ENCODE measurements at regions not wholly inside any gene's neighbourhood (a gene's known extent, or its start where the extent isn't known, plus 50 kb on each side); places are given as distances from the start of the nearest gene placed in this dataset.

- CTCF ChIA-PET (ENCODE audit: low intra/inter-chr PET ratio, low total read pairs) = no interaction called here
- WGBS (ENCODE audit: low lambda C conversion rate) = 0% methylated on average over 3 of the region's 4 CpGs
- TF ChIP-seq PRDM4 (CRISPR knock-in tag; IDR thresholded peaks at IDR 0.05; ENCODE audit: borderline replicate concordance) (no peak), NR3C1 (CRISPR knock-in tag; IDR thresholded peaks at IDR 0.05) (no peak), CHD4 (IDR thresholded peaks at IDR 0.05; ENCODE audit: borderline replicate concordance, low read length) (no peak)
- no peak overlapping the region for H3K9ac ChIP-seq (ENCODE audit: insufficient read depth, low read depth, low read length)
- H3K4me2 ChIP-seq (ENCODE audit: low read depth, low read length) = no peak overlapping the region
- POLR2A ChIA-PET = no interaction called here
- in situ Hi-C loops (cut with HindIII; ENCODE audit: extremely low pct_ligation_motif_present, low pct_unique_long_range_greater_than_20kb) (no loop called here), intact Hi-C loops (cut with micrococcal nuclease; ENCODE audit: unreplicated experiment) (no loop called here)
- DNase-seq (ENCODE audit: low spot score) (no peak), FAIRE-seq (no peak), ATAC-seq (no peak)
- H3K4me1 ChIP-seq (ENCODE audit: insufficient read depth, low read length) = no peaks in the 10 kb centered on the region
- H3K4me3 ChIP-seq (replicated peaks in 1 of 3; ENCODE audit: insufficient read depth in 1 of 3, low read depth in 2 of 3, low read length in 3 of 3) = no peak overlapping the region
- H3K27me3 ChIP-seq (ENCODE audit: control insufficient read depth in 1 of 2, insufficient read depth in 2 of 2, low read length in 2 of 2) = no peaks in the 10 kb centered on the region
- H3K36me3 ChIP-seq (replicated peaks in 1 of 2; ENCODE audit: control insufficient read depth in 1 of 2, insufficient read depth in 2 of 2, low read length in 2 of 2) = no peaks in the 10 kb centered on the region
- H4K20me1 ChIP-seq (ENCODE audit: insufficient read depth, low read length) = no peaks in the 10 kb centered on the region
- BruUV-seq (replicated peaks) = no TSS peak
- H3K27ac ChIP-seq (ENCODE audit: extremely low read length, insufficient read depth, low read length) = no peak overlapping the region
- H3K9me3 ChIP-seq (ENCODE audit: low read length) = peaks cover 16% of the 10 kb centered on the region
- no peaks in the 10 kb centered on the region for H3K79me2 ChIP-seq (ENCODE audit: insufficient read depth, low read length)
- no peak overlapping the region for H2AFZ ChIP-seq (ENCODE audit: low read length)
These were observed 1276.7 kb upstream of the PRMT6 start for GRCh38 chr1:105779727-105780126.

- no peak overlapping the region for H2AFZ ChIP-seq (ENCODE audit: low read length)
- FAIRE-seq (no peak), DNase-seq (ENCODE audit: low spot score) (no peak), ATAC-seq (no peak)
- no peaks in the 10 kb centered on the region for H4K20me1 ChIP-seq (ENCODE audit: insufficient read depth, low read length)
- 88% methylated on average over 2 of the region's 2 CpGs for WGBS (ENCODE audit: low lambda C conversion rate)
- H3K9ac ChIP-seq (ENCODE audit: insufficient read depth, low read depth, low read length) = no peak overlapping the region
- H3K79me2 ChIP-seq (ENCODE audit: insufficient read depth, low read length) = no peaks in the 10 kb centered on the region
- H3K27me3 ChIP-seq (ENCODE audit: control insufficient read depth in 1 of 2, insufficient read depth in 2 of 2, low read length in 2 of 2) = no peaks in the 10 kb centered on the region
- intact Hi-C loops (cut with micrococcal nuclease; ENCODE audit: unreplicated experiment) = no loop called here
- ChIA-PET POLR2A (no interaction called here), CTCF (ENCODE audit: low intra/inter-chr PET ratio, low total read pairs) (no interaction called here)
- peaks cover 15% of the 10 kb centered on the region; the same call in 1 of the 2 replicates for H3K9me3 ChIP-seq (ENCODE audit: low read length)
- no peak overlapping the region for H3K4me3 ChIP-seq (replicated peaks in 1 of 3; ENCODE audit: insufficient read depth in 1 of 3, low read depth in 2 of 3, low read length in 3 of 3)
- H3K4me1 ChIP-seq (ENCODE audit: insufficient read depth, low read length) = no peaks in the 10 kb centered on the region
- no peaks in the 10 kb centered on the region for H3K36me3 ChIP-seq (replicated peaks in 1 of 2; ENCODE audit: control insufficient read depth in 1 of 2, insufficient read depth in 2 of 2, low read length in 2 of 2)
- BruUV-seq (replicated peaks) = no TSS peak
- in situ Hi-C loops (cut with HindIII; ENCODE audit: extremely low pct_ligation_motif_present, low pct_unique_long_range_greater_than_20kb) = no loop called here
- H3K27ac ChIP-seq (ENCODE audit: extremely low read length, insufficient read depth, low read length) = no peak overlapping the region
- no peak overlapping the region for H3K4me2 ChIP-seq (ENCODE audit: low read depth, low read length)
- TF ChIP-seq ZNF687 (CRISPR knock-in tag; IDR thresholded peaks at IDR 0.05) = no peak
- no peak for TF ChIP-seq PHF20 (CRISPR knock-in tag; IDR thresholded peaks at IDR 0.05)
- TF ChIP-seq TARDBP (CRISPR knock-in tag; IDR thresholded peaks at IDR 0.05) = no peak
- TF ChIP-seq ZNF260 (CRISPR knock-in tag; IDR thresholded peaks at IDR 0.05; ENCODE audit: borderline replicate concordance, low read depth) = no peak
- TF ChIP-seq ELK4 (CRISPR knock-in tag; IDR thresholded peaks at IDR 0.05; ENCODE audit: borderline replicate concordance) = no peak
- TF ChIP-seq HBP1 (CRISPR knock-in tag; IDR thresholded peaks at IDR 0.05; ENCODE audit: low read depth) = no peak
- no peak for TF ChIP-seq ZNF619 (CRISPR knock-in tag; IDR thresholded peaks at IDR 0.05)
These were observed 1271.5 kb upstream of the PRMT6 start for GRCh38 chr1:105785021-105785420.
